ENCODE measurements at regions not wholly inside any gene's neighbourhood (a gene's known extent, or its start where the extent isn't known, plus 50 kb on each side); places are given as distances from the start of the nearest gene placed in this dataset.

GRCh38 chr5:67643536-67643935 lies 446.9 kb upstream of the CD180 start:
- TF ChIP-seq CTCF (IDR thresholded peaks at IDR 0.05) (no peak), EZH2 (IDR thresholded peaks at IDR 0.05) (no peak), EZH2phosphoT487 (IDR thresholded peaks at IDR 0.05) (no peak)

Data from neural progenitor cell (in vitro differentiated cells).